HFFc6 (cell line): ENCODE measurements at regions not wholly inside any gene's neighbourhood (a gene's known extent, or its start where the extent isn't known, plus 50 kb on each side); places are given as distances from the start of the nearest gene placed in this dataset.

Experiments
- DNase-seq: peaks from one replicate; pipeline ENCODE4 v3.0.0-alpha.2; 2018
- H3K27ac Mint-ChIP-seq: 2 replicates; pipeline ENCODE4 v1.8.0; 2020; ENCODE audit warnings: mild to moderate bottlenecking, mixed read lengths
- H3K27me3 Mint-ChIP-seq: 2 replicates; pipeline ENCODE4 v1.8.0; 2021; ENCODE audit warnings: mild to moderate bottlenecking, moderate library complexity, mixed read lengths; ENCODE audit not compliant: insufficient read depth
- H3K36me3 Mint-ChIP-seq: 2 replicates; pipeline ENCODE4 v1.8.0; 2021; ENCODE audit warnings: low read depth, mixed read lengths
- H3K4me1 Mint-ChIP-seq: 2 replicates; pipeline ENCODE4 v1.8.0; 2020; ENCODE audit warnings: low read depth, mixed read lengths
- H3K4me3 Mint-ChIP-seq: 2 replicates; pipeline ENCODE4 v1.8.0; 2020; ENCODE audit warnings: mild to moderate bottlenecking, moderate library complexity, mixed read lengths
- H3K9me3 Mint-ChIP-seq: 2 replicates; pipeline ENCODE4 v1.8.0; 2020; ENCODE audit warnings: mild to moderate bottlenecking, mixed read lengths
- CTCF ChIP-seq: fragments of 200-600 bp; sonication (generic); IDR thresholded peaks from 2 replicates; pipeline ENCODE4 v1.5.0; 2021; ENCODE audit warnings: antibody characterized with exemption, mild to moderate bottlenecking

- H3K4me3 Mint-ChIP-seq: no peak overlapping the region
- no peak for TF ChIP-seq CTCF
- no peaks in the 10 kb centered on the region; the same call in 1 of the 2 replicates for H3K27me3 Mint-ChIP-seq
- no peaks in the 10 kb centered on the region for H3K36me3 Mint-ChIP-seq
- no peaks in the 10 kb centered on the region for H3K4me1 Mint-ChIP-seq
- no peak overlapping the region for H3K27ac Mint-ChIP-seq
- peaks cover 59% of the 10 kb centered on the region for H3K9me3 Mint-ChIP-seq
- DNase-seq: no peak
Observed at GRCh38 chr18:37975446-37975845, 409.8 kb upstream of the CELF4 start.

GRCh38 chr18:37967261-37967660 lies 401.7 kb upstream of the CELF4 start:
- Mint-ChIP-seq H3K9me3 (peaks cover 50% of the 10 kb centered on the region), H3K27me3 (no peaks in the 10 kb centered on the region), H3K4me3 (no peak overlapping the region), H3K27ac (no peak overlapping the region), H3K36me3 (no peaks in the 10 kb centered on the region), H3K4me1 (no peaks in the 10 kb centered on the region)
- no peak for DNase-seq
- TF ChIP-seq CTCF: no peak

GRCh38 chr18:37965572-37965970 lies 400.0 kb upstream of the CELF4 start:
- Mint-ChIP-seq H3K36me3 (no peaks in the 10 kb centered on the region), H3K27ac (no peak overlapping the region), H3K4me1 (no peaks in the 10 kb centered on the region), H3K9me3 (peaks cover 52% of the 10 kb centered on the region), H3K27me3 (no peaks in the 10 kb centered on the region), H3K4me3 (no peak overlapping the region)
- no peak for TF ChIP-seq CTCF
- no peak for DNase-seq

GRCh38 chr18:37964885-37965571 lies 399.4 kb upstream of the CELF4 start:
- no peak for TF ChIP-seq CTCF
- Mint-ChIP-seq H3K9me3 (peaks cover 56% of the 10 kb centered on the region), H3K4me1 (no peaks in the 10 kb centered on the region), H3K4me3 (no peak overlapping the region), H3K27me3 (no peaks in the 10 kb centered on the region), H3K36me3 (no peaks in the 10 kb centered on the region), H3K27ac (no peak overlapping the region)
- DNase-seq: no peak

GRCh38 chr18:37963837-37964236 lies 398.2 kb upstream of the CELF4 start:
- Mint-ChIP-seq H3K4me1 (no peaks in the 10 kb centered on the region), H3K36me3 (no peaks in the 10 kb centered on the region), H3K27me3 (no peaks in the 10 kb centered on the region), H3K27ac (no peak overlapping the region), H3K4me3 (no peak overlapping the region), H3K9me3 (peaks cover 63% of the 10 kb centered on the region)
- no peak for TF ChIP-seq CTCF
- DNase-seq: no peak
